Loucy (cell line): ENCODE measurements at regions not wholly inside any gene's neighbourhood (a gene's known extent, or its start where the extent isn't known, plus 50 kb on each side); places are given as distances from the start of the nearest gene placed in this dataset.

Experiments
- H2AFZ ChIP-seq: fragments of 200-600 bp; sonication (generic); 2 replicates; pipeline ENCODE4 v1.6.0; 2016; ENCODE audit warnings: antibody characterized with exemption, mild to moderate bottlenecking, low read length, moderate library complexity
- H3F3A ChIP-seq: fragments of 200-600 bp; 2 replicates; pipeline ENCODE4 v1.6.0; 2016; ENCODE audit warnings: antibody characterized with exemption, low read depth, mild to moderate bottlenecking
- H3K27me3 ChIP-seq: fragments of 200-600 bp; sonication (generic); 2 replicates; pipeline ENCODE4 v1.6.1; 2014; ENCODE audit warnings: low read length, mild to moderate bottlenecking; ENCODE audit not compliant: insufficient read depth, poor library complexity, severe bottlenecking
- H3K36me3 ChIP-seq: fragments of 200-600 bp; sonication (generic); 2 replicates; pipeline ENCODE4 v1.6.1; 2016; ENCODE audit warnings: low read length; ENCODE audit not compliant: insufficient read depth
- H3K4me1 ChIP-seq: fragments of 200-600 bp; sonication (generic); 2 replicates; pipeline ENCODE4 v1.5.1; 2014; ENCODE audit warnings: low read length, mild to moderate bottlenecking; ENCODE audit not compliant: insufficient read depth, poor library complexity, severe bottlenecking
- H3K4me2 ChIP-seq: fragments of 200-600 bp; sonication (generic); 2 replicates; pipeline ENCODE4 v1.6.0; 2014; ENCODE audit warnings: antibody characterized with exemption, low read length, low read depth, mild to moderate bottlenecking; ENCODE audit not compliant: poor library complexity, severe bottlenecking
- H3K4me3 ChIP-seq: fragments of 200-600 bp; sonication (generic); 2 replicates; pipeline ENCODE4 v1.5.1; 2014; ENCODE audit warnings: low read length, mild to moderate bottlenecking, mixed read lengths; ENCODE audit not compliant: poor library complexity, severe bottlenecking
- H3K79me2 ChIP-seq: fragments of 200-600 bp; sonication (generic); 2 replicates; pipeline ENCODE4 v1.6.1; 2014; ENCODE audit warnings: low read length; ENCODE audit not compliant: insufficient read depth
- H3K9ac ChIP-seq: fragments of 200-600 bp; sonication (generic); 2 replicates; pipeline ENCODE4 v1.6.0; 2014; ENCODE audit warnings: mild to moderate bottlenecking, low read depth, low read length, moderate library complexity; ENCODE audit not compliant: poor library complexity, severe bottlenecking
- H3K9me2 ChIP-seq: fragments of 200-600 bp; sonication (generic); replicated peaks from 2 replicates; pipeline ENCODE4 v1.6.1; 2016; ENCODE audit warnings: low read depth, low read length, mixed read lengths
- H3K9me3 ChIP-seq: fragments of 200-600 bp; sonication (generic); 2 replicates; pipeline ENCODE4 v1.6.1; 2014; ENCODE audit warnings: mild to moderate bottlenecking, antibody characterized with exemption, low read length, low read depth; ENCODE audit not compliant: insufficient read depth
- H4K20me1 ChIP-seq: fragments of 200-600 bp; sonication (generic); 2 replicates; pipeline ENCODE4 v1.6.0; 2014; ENCODE audit warnings: antibody characterized with exemption, low read length, mild to moderate bottlenecking; ENCODE audit not compliant: insufficient read depth, poor library complexity, severe bottlenecking
- EZH2phosphoT487 ChIP-seq: fragments of 200-600 bp; IDR thresholded peaks from 2 replicates; pipeline ENCODE4 v1.6.1; 2018; ENCODE audit warnings: antibody characterized with exemption, mild to moderate bottlenecking, moderate library complexity, borderline replicate concordance
- TF ChIP-seq, protein P1 (sequence below): fragments of 200-600 bp; sonication (generic); conservative IDR thresholded peaks from 2 replicates; pipeline ENCODE4 v1.5.1; 2014; ENCODE audit warnings: mild to moderate bottlenecking, antibody characterized with exemption, low read length

DNA sequence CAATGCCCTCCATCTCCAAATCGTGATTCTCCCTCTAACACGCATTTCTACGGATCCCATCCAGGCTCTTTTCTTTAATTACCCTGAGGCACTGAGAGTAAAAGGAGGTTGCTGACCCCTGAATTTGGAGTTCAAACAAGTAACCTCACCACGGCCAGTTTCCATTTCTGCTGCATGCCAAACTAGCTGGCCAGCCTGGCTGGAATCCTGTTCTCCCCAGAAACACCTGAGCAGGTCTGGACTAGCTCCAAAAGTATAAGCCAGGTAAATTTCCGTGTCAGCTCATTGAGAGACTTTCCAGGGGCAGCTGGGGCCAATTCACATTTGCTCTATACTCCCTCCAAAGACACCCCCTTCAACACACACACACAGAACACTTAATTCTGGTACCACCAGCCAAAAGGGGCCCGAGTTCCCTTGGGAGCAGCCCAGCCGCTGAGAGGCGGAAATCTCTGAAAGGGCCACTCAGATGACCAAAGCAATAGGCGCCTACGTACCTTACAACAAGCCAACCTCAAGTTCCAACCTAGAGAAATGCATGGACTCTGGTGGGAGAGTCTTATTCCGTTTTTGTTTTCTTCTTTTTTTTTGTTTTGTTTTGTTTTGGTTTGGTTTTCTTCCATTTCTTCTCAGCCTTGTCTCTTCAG is 131.4 kb downstream of the NDUFA12 start:
- Histone ChIP-seq H3K9me2 (no peaks in the 10 kb centered on the region), H3K36me3 (no peaks in the 10 kb centered on the region), H3K9ac (no peak overlapping the region), H3K9me3 (no peaks in the 10 kb centered on the region), H4K20me1 (no peaks in the 10 kb centered on the region), H2AFZ (no peak overlapping the region), H3K4me3 (no peak overlapping the region), H3K4me1 (no peaks in the 10 kb centered on the region), H3K4me2 (no peak overlapping the region), H3K79me2 (no peaks in the 10 kb centered on the region), H3F3A (no peaks in the 10 kb centered on the region), H3K27me3 (no peaks in the 10 kb centered on the region)
- TF ChIP-seq, protein P1, sequence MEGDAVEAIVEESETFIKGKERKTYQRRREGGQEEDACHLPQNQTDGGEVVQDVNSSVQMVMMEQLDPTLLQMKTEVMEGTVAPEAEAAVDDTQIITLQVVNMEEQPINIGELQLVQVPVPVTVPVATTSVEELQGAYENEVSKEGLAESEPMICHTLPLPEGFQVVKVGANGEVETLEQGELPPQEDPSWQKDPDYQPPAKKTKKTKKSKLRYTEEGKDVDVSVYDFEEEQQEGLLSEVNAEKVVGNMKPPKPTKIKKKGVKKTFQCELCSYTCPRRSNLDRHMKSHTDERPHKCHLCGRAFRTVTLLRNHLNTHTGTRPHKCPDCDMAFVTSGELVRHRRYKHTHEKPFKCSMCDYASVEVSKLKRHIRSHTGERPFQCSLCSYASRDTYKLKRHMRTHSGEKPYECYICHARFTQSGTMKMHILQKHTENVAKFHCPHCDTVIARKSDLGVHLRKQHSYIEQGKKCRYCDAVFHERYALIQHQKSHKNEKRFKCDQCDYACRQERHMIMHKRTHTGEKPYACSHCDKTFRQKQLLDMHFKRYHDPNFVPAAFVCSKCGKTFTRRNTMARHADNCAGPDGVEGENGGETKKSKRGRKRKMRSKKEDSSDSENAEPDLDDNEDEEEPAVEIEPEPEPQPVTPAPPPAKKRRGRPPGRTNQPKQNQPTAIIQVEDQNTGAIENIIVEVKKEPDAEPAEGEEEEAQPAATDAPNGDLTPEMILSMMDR: no peak
- no peak for TF ChIP-seq EZH2phosphoT487

DNA sequence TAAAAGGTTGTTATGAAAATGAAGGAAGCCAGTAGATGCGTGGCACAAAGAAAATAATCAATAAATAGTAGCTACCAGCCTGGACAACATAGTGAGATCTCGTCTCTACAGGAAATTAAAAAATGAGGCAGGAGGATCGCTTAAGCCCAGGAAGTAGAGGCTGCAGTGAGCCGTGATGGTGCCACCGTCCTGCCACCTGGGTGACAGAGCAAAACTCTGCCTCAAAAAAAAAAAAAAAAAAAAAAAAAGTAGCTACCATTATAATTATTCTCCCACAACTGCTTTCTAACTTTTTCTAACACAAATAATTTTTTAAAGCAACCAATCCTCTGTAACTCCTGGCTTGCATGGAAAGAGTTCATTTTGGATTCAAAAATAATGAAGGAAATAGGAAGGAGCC is 133.0 kb downstream of the NDUFA12 start:
- H3K4me2 ChIP-seq: no peak overlapping the region
- no peaks in the 10 kb centered on the region for H3K27me3 ChIP-seq
- no peaks in the 10 kb centered on the region for H3K36me3 ChIP-seq
- no peak overlapping the region for H2AFZ ChIP-seq
- no peaks in the 10 kb centered on the region for H3K4me1 ChIP-seq
- no peak overlapping the region for H3K4me3 ChIP-seq
- TF ChIP-seq, protein P1: no peak
- no peak for TF ChIP-seq EZH2phosphoT487
- no peaks in the 10 kb centered on the region for H3K9me3 ChIP-seq
- H3K79me2 ChIP-seq: no peaks in the 10 kb centered on the region
- H3F3A ChIP-seq: no peaks in the 10 kb centered on the region
- H3K9ac ChIP-seq: no peak overlapping the region
- H3K9me2 ChIP-seq: no peaks in the 10 kb centered on the region
- H4K20me1 ChIP-seq: no peaks in the 10 kb centered on the region

DNA sequence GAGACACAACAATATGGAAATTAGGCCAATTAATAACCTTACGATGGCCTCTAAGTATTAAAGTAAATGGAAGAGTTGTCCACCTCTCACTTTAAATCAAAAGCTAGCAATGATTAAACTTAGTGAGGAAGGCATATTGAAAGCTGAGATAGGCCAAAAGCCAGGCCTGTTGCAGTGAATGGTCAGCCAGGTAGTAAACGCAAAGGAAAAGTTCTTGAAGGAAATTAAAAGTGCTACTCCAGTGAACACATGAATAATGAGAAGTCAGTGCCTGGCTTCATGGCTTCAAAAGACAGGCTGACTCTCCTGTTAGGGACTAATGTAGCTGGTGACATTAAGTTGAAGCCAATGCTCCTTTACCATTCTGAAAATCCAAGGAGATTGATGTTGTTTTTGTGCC is 135.3 kb downstream of the NDUFA12 start:
- Histone ChIP-seq H4K20me1 (no peaks in the 10 kb centered on the region), H3K9me3 (no peaks in the 10 kb centered on the region), H3K9ac (no peak overlapping the region), H3K4me3 (no peak overlapping the region), H2AFZ (no peak overlapping the region), H3K4me1 (no peaks in the 10 kb centered on the region), H3K79me2 (no peaks in the 10 kb centered on the region), H3K36me3 (no peaks in the 10 kb centered on the region), H3K9me2 (no peaks in the 10 kb centered on the region), H3K27me3 (no peaks in the 10 kb centered on the region), H3K4me2 (no peak overlapping the region), H3F3A (no peaks in the 10 kb centered on the region)
- no peak for TF ChIP-seq EZH2phosphoT487
- TF ChIP-seq, protein P1: no peak
